A549 (cell line): ENCODE measurements at regions not wholly inside any gene's neighbourhood (a gene's known extent, or its start where the extent isn't known, plus 50 kb on each side); places are given as distances from the start of the nearest gene placed in this dataset.

Source experiments
- BHLHE40 ChIP-seq: IDR thresholded peaks from 2 replicates; pipeline ENCODE4 v1.6.1; 2012; ENCODE audit warnings: low read depth, low read length, inconsistent platforms
- CTCF ChIP-seq: fragments of >200 bp; sonication (Bioruptor Twin); formaldehyde crosslinking; IDR thresholded peaks from 3 replicates; pipeline ENCODE4 v1.5.1; 2016
- EHF ChIP-seq: fragments of 250-450 bp; sonication (Bioruptor Pico); IDR thresholded peaks from 2 replicates; pipeline ENCODE4 v1.5.0; 2020; ENCODE audit warnings: mild to moderate bottlenecking
- EP300 ChIP-seq, 2 experiments: fragments of >200 bp; sonication (Bioruptor Twin); formaldehyde crosslinking; IDR thresholded peaks; 2 replicates in 1 of 2; 3 replicates in 1 of 2; pipeline ENCODE4 v1.6.1; 2016 to 2017
- GATA3 ChIP-seq: IDR thresholded peaks from 2 replicates; pipeline ENCODE4 v1.6.1; 2012; ENCODE audit warnings: borderline replicate concordance
- KDM1A ChIP-seq: fragments of 200-600 bp; sonication (generic); IDR thresholded peaks from 2 replicates; pipeline ENCODE4 v1.6.1; 2016; ENCODE audit warnings: low read depth, mild to moderate bottlenecking
- MAFK ChIP-seq: fragments of 450-650 bp; IDR thresholded peaks from 2 replicates; pipeline ENCODE4 v1.6.1; 2014; ENCODE audit not compliant: partially characterized antibody
- NR3C1 ChIP-seq: fragments of >200 bp; sonication (Bioruptor Twin); formaldehyde crosslinking; IDR thresholded peaks from 3 replicates; pipeline ENCODE4 v1.6.1; 2017
- PHF8 ChIP-seq: fragments of 200-600 bp; sonication (generic); IDR thresholded peaks from 2 replicates; pipeline ENCODE4 v1.6.1; 2016; ENCODE audit warnings: low read depth, mild to moderate bottlenecking, antibody characterized with exemption, moderate library complexity, borderline replicate concordance
- RCOR1 ChIP-seq: fragments of 150-350 bp; IDR thresholded peaks from 2 replicates; pipeline ENCODE4 v1.6.1; 2014; ENCODE audit warnings: antibody characterized with exemption, low read length, low read depth
- USF2 ChIP-seq: fragments of 450-650 bp; IDR thresholded peaks from 2 replicates; pipeline ENCODE4 v1.6.1; 2014; ENCODE audit warnings: antibody characterized with exemption

- TF ChIP-seq CTCF (no peak), NR3C1 (no peak), MAFK (no peak), EP300 (IDR thresholded peaks at IDR 0.05) (no peak), BHLHE40 (no peak), GATA3 (no peak), PHF8 (no peak), EHF (CRISPR knock-in tag) (no peak), RCOR1 (no peak), USF2 (no peak), KDM1A (no peak)
These were observed 207.6 kb downstream of the MIAT start for GRCh38 chr22:26865021-26865420.
